Tibial artery (tissue), 4 donors: ENCODE measurements at regions not wholly inside any gene's neighbourhood (a gene's known extent, or its start where the extent isn't known, plus 50 kb on each side); places are given as distances from the start of the nearest gene placed in this dataset.

Source experiments
- DNase-seq, 2 donors: peaks; one replicate each; pipeline ENCODE4 v3.0.0-alpha.2; 2019
- H3K27ac ChIP-seq, 2 donors: fragments of 200-600 bp; sonication (generic) in 1 of 2; 1 replicate in 1 of 2; 2 replicates in 1 of 2; pipeline ENCODE4 v1.5.1; 2018 to 2019; ENCODE audit warnings: mild to moderate bottlenecking in 1 of 2
- H3K27me3 ChIP-seq, 2 donors: fragments of 200-600 bp; sonication (generic) in 1 of 2; one replicate each; pipeline versions ENCODE4 v1.5.1 to v1.6.0; 2016 to 2019
- H3K36me3 ChIP-seq, 3 donors: fragments of 200-600 bp; sonication (generic) in 2 of 3; one replicate each; pipeline ENCODE4 v1.5.1; 2016 to 2019; ENCODE audit warnings: mild to moderate bottlenecking in 2 of 3
- H3K4me1 ChIP-seq, 4 donors: fragments of 200-600 bp; sonication (generic) in 2 of 4; 1 replicate in 3 of 4; 2 replicates in 1 of 4; pipeline ENCODE4 v1.5.1; 2016 to 2019
- H3K4me3 ChIP-seq, 2 donors: fragments of 200-600 bp; sonication (generic) in 1 of 2; 1 replicate in 1 of 2; 2 replicates in 1 of 2; pipeline ENCODE4 v1.5.1; 2018 to 2019; ENCODE audit warnings: mild to moderate bottlenecking in 2 of 2
- H3K9me3 ChIP-seq, 3 donors: fragments of 200-600 bp; sonication (generic) in 1 of 3; one replicate each; pipeline ENCODE4 v1.5.1; 2016 to 2019
- intact Hi-C: fragments of 100-400 bp; cut with DNase I; formaldehyde crosslinking; loops from one replicate; pipeline ENCODE4 v1.15.0; 2023; ENCODE audit warnings: low total_unique reads
- TF ChIP-seq, protein P1 (sequence below), 2 experiments: fragments of 200-600 bp in 1 of 2; fragments of 450-650 bp in 1 of 2; IDR thresholded peaks; one replicate each; pipeline ENCODE4 v1.5.1; 2017 to 2019; ENCODE audit warnings: antibody characterized with exemption in 2 of 2, mild to moderate bottlenecking in 1 of 2, moderate library complexity in 1 of 2

- DNase-seq: no peak
- no peak overlapping the region for H3K4me3 ChIP-seq
- TF ChIP-seq, protein P1, sequence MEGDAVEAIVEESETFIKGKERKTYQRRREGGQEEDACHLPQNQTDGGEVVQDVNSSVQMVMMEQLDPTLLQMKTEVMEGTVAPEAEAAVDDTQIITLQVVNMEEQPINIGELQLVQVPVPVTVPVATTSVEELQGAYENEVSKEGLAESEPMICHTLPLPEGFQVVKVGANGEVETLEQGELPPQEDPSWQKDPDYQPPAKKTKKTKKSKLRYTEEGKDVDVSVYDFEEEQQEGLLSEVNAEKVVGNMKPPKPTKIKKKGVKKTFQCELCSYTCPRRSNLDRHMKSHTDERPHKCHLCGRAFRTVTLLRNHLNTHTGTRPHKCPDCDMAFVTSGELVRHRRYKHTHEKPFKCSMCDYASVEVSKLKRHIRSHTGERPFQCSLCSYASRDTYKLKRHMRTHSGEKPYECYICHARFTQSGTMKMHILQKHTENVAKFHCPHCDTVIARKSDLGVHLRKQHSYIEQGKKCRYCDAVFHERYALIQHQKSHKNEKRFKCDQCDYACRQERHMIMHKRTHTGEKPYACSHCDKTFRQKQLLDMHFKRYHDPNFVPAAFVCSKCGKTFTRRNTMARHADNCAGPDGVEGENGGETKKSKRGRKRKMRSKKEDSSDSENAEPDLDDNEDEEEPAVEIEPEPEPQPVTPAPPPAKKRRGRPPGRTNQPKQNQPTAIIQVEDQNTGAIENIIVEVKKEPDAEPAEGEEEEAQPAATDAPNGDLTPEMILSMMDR (IDR thresholded peaks at IDR 0.05): no peak
- no peaks in the 10 kb centered on the region for H3K9me3 ChIP-seq
- no peak overlapping the region for H3K27ac ChIP-seq
- H3K36me3 ChIP-seq: no peaks in the 10 kb centered on the region
- no peaks in the 10 kb centered on the region for H3K27me3 ChIP-seq
- intact Hi-C loops: no loop called here
- no peaks in the 10 kb centered on the region for H3K4me1 ChIP-seq
Measured at GRCh38 chr4:18388039-18388438, 366.5 kb upstream of the LCORL start.

GRCh38 chr4:18381186-18381585 is 359.6 kb upstream of the LCORL start:
- TF ChIP-seq, protein P1 (IDR thresholded peaks at IDR 0.05): no peak

GRCh38 chr4:18369561-18369960 is 348.0 kb upstream of the LCORL start:
- no peak overlapping the region for H3K4me3 ChIP-seq
- H3K36me3 ChIP-seq: no peaks in the 10 kb centered on the region
- H3K27me3 ChIP-seq: no peaks in the 10 kb centered on the region
- H3K27ac ChIP-seq: no peak overlapping the region
- intact Hi-C loops: no loop called here
- no peaks in the 10 kb centered on the region for H3K9me3 ChIP-seq
- DNase-seq: no peak
- H3K4me1 ChIP-seq: no peaks in the 10 kb centered on the region
- TF ChIP-seq, protein P1 (IDR thresholded peaks at IDR 0.05): no peak

More at GRCh38 chr4:18381186-18381585, 359.6 kb upstream of the LCORL start:
- Histone ChIP-seq H3K4me1 (no peaks in the 10 kb centered on the region), H3K27ac (no peak overlapping the region), H3K4me3 (no peak overlapping the region), H3K36me3 (no peaks in the 10 kb centered on the region), H3K9me3 (no peaks in the 10 kb centered on the region), H3K27me3 (no peaks in the 10 kb centered on the region)
- intact Hi-C loops: no loop called here
- DNase-seq: no peak

GRCh38 chr4:18366892-18367291 is 345.3 kb upstream of the LCORL start:
- TF ChIP-seq, protein P1 (IDR thresholded peaks at IDR 0.05): no peak
- no peak overlapping the region for H3K4me3 ChIP-seq
- no peaks in the 10 kb centered on the region for H3K4me1 ChIP-seq
- H3K9me3 ChIP-seq: no peaks in the 10 kb centered on the region
- no peak for DNase-seq
- no peaks in the 10 kb centered on the region for H3K36me3 ChIP-seq
- H3K27ac ChIP-seq: no peak overlapping the region
- intact Hi-C loops: no loop called here
- H3K27me3 ChIP-seq: no peaks in the 10 kb centered on the region

GRCh38 chr4:18366136-18366535 is 344.6 kb upstream of the LCORL start:
- no peaks in the 10 kb centered on the region for H3K36me3 ChIP-seq
- no peaks in the 10 kb centered on the region for H3K4me1 ChIP-seq
- H3K4me3 ChIP-seq: no peak overlapping the region
- H3K9me3 ChIP-seq: no peaks in the 10 kb centered on the region
- TF ChIP-seq, protein P1 (IDR thresholded peaks at IDR 0.05): no peak
- intact Hi-C loops: no loop called here
- no peak overlapping the region for H3K27ac ChIP-seq
- no peaks in the 10 kb centered on the region for H3K27me3 ChIP-seq
- no peak for DNase-seq

GRCh38 chr4:18343581-18343980 is 322.0 kb upstream of the LCORL start:
- no peak overlapping the region for H3K4me3 ChIP-seq
- no peaks in the 10 kb centered on the region for H3K4me1 ChIP-seq
- intact Hi-C loops: no loop called here
- peaks cover 0 to 3% (median 0%) of the 10 kb centered on the region in 3 donors for H3K9me3 ChIP-seq
- no peak for DNase-seq
- no peak overlapping the region for H3K27ac ChIP-seq
- no peaks in the 10 kb centered on the region for H3K27me3 ChIP-seq
- TF ChIP-seq, protein P1 (IDR thresholded peaks at IDR 0.05): no peak
- H3K36me3 ChIP-seq: no peaks in the 10 kb centered on the region
